HG02610 (cell line): ENCODE measurements at regions not wholly inside any gene's neighbourhood (a gene's known extent, or its start where the extent isn't known, plus 50 kb on each side); places are given as distances from the start of the nearest gene placed in this dataset.

ENCODE experiments used
- ATAC-seq: cut with Tn5 transposase; IDR thresholded peaks from one replicate; pipeline ENCODE4 v1.9.1; 2021; ENCODE audit warnings: mild to moderate bottlenecking, moderate library complexity; ENCODE audit not compliant: unreplicated experiment

DNA sequence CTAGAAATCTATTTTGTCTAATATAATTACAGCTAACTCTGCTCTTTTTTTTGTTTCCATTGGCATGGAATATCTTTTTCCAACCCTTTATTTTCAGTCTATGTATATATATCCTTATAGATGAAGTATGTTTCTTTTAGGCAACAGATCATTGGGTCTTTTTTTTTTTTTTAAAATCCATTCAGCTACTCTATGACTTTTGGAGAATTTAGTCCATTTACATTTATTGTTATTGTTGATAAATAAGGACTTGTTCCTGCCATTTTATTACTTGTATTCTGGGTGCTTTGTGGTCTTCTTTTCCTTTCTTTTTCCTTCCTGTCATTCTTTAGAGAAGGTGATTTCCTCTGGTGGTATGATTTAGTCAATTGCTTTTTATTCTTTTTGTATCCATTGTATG lies 296.8 kb downstream of the SMARCA2 start:
- no peak for ATAC-seq

DNA sequence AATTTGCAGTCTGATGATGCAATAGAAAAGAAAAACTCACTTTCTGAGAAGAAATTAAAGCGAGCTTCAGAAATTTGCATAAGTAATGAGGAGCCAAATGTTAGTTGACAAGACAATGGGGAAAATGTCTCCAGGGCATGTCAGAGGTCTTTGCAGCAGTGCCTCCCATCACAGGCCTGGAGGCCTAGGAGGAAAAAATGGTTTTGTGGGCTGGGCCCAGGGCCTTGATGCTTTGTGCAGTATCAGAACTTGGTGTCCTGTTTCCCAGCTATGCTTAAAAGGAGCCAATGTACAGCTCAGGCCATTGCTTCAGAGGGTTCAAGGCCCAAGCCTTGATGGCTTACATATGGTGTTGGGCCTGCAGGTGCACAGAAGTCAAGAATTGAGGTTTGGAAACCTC lies 298.4 kb downstream of the SMARCA2 start:
- no peak for ATAC-seq

DNA sequence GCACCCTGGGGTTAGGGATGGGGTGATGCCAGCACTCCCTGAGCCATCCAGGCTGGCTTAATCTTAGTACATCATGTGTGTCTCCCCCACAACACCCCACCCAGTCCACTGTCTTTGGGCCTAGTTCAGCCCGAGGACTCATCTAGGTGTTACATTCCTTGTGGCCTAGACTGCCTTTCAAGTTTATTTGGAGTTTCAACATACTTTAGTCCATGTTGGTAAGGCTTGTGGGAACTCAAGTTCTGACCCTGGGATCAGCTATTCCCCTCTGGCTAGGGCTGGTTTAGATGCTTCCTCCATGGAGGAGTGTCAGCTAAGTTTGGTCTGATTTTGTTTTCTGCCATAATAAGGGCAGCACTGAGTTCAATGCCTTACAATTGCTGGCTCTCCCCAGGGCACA lies 302.4 kb downstream of the SMARCA2 start:
- no peak for ATAC-seq

DNA sequence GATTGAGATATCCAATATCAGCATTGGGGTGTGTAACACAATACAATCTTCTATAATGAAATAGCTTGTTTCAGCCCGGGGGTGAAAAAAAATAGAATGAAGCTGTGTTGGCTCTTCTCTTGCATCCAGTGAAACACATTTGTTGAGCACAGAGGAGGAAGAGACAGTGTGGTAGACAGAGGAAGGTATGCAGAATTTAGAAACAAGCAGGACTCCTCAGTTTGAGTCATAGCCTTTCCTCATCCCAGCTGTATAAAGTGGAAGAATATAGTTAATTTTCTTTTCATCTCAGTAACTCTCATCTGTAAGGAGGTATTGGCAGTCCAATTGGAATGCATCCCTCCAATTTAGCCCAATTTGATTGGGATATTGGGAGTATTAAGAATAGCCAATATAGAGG lies 302.2 kb upstream of the VLDLR start:
- ATAC-seq, result no peak

DNA sequence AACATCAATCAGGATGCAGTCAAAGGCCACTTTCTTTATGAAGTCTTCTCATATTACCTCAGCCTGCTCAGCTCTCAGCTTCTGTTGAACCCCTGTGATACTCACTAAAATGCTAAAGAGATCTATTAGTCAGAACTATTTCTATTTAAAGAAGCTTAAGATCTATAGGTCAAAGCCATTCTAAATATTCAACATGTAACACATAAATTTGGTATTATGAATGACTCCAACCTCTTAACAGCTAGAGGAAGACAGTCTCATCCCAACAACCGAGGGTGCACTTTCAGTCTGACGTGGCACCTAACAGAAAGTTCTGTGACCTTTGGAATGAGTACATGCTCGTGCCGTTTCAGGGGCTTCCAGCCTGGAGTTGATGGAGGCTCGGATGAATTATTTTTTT lies 301.5 kb upstream of the VLDLR start:
- ATAC-seq, result no peak

DNA sequence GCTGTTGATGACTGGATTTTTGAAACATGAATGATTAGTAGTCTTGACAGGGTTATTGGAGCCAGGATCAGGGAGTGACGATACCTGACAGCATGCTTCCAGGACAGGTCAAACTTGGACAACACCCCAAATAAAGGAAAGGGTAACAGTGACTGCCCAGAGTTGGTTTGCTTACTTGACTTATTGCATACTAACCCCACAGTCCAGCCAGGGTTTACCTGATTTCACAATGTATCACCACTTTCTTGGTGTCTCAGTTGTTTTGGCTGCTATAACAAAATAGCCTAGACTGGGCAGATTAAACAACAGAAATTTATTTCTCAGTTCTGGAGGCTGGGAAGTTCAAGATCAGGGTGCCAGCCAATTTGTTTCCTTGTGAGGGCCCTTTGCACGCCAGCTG lies 301.0 kb upstream of the VLDLR start:
- ATAC-seq, result no peak

DNA sequence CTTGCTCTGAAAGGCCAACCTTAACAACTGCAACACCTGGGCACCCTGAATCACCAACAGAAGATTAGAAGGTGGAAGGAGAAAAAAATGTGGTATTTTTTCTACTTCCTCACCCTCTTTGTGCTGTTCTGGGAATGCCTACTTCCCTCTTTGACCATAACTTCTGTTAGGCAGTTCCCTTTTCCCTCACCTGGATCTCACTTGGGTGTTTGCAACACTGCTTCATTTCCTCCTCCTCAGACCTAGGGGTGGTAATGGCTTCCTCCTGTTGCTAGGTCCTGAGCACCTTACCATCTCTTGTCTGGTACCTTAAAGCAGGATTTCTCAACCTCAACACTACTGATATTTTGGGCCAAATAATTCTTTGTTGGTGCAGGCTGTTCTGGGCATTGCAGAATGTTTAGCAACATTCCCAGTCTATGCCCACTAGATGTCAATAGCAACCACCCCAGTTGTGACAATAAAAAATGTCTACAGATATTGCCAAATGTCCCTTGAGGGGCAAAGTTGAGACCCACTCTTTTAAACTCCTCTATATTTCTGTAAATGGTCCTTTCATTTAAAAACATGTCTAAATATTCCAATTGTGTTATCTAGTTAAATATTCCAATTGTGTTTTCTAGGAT lies 300.0 kb upstream of the VLDLR start:
- ATAC-seq, result no peak

DNA sequence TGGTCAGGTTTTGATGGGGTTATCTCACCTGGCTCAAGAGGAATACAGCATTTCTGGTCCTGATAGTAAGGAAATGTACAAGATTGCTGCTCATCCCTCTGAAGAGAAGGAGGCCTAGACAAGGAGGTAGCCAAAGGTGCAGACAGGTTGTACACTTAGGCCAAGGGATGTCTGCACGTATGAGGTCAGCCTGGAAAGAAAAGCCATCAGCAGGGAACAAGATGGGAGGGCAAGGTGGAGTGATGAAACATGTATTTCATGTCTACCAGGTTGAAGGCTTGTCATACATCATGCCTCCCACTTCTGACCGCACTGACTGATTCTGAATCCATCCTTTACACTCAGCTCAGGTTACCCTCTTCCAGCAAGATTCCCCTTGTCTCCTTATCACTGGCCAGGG lies 296.8 kb upstream of the VLDLR start:
- ATAC-seq, result no peak

DNA sequence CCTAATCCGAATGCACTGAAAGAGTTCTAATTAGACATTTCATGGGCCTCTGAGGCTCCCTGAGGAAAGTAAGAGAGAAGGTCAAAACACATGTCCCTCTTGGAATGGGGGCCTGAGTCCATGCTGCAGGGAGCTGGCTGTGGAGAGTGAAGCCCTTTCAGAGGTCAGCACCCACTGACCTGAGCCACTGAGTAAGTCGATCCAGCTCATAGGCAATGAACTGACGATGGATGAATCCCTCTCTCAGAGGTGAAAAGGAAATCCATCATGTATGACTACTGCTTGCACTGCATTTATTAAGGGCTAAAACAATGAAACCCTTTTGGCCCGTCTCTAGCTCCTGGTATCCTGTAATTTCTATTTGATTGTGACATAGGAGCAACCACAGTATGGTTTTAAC lies 288.9 kb upstream of the VLDLR start:
- no peak for ATAC-seq

DNA sequence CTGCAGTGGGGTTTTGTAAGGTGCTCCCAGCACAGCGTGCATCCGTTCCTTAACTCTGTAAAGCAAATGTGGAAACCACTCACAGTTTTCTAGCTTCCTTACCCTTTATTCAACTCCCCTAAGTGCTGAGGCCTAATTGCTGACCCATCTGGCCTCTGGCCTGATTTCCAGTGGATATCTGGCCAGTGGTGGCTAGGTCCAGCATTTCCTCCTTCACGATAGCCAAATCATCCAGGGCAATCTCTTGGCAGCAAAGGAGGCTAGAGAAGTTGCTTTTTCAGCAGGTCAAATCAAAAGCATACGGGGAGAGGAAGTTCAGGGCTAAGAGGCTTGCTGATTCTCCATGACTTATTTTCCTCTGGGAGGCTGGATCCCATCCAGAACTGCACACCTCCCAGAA lies 286.3 kb upstream of the VLDLR start:
- no peak for ATAC-seq

DNA sequence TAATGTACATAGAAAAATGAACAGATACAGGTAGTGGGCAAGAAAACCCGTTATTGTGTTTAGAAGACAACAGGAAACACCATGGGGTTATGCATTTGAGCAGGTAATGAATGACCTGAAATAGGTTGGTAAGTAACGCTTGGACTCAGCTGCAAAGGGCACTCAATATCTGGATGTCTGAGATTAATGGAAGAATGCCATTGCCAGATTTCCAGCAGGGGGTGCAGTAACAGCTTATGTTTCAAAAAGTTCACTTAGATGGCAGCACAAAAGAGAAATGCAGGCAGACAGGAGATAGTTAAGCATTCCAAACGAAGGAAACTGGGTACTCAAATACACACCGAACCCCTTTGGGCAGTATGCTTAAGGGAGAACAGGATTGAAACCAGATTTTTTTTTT lies 285.5 kb upstream of the VLDLR start:
- ATAC-seq, result no peak

DNA sequence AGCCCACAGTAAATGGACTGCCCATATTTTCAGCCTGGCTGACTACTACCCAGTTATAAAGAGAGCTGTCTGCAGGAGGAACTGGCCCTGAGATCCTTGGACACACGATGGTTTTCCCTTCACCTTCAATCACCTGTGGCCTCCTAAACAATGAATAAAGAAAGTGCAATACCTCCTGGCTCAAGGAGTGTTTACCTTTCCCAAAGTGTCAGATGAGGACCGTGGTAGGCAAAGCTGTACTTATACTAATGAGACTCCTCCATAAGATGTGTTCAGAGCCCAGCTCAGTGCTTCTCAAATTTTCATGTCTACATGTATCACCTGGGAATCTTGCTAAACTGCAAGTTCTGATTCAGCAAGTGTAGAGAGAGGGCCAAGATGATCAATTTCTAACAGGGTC lies 284.5 kb upstream of the VLDLR start:
- no peak for ATAC-seq

DNA sequence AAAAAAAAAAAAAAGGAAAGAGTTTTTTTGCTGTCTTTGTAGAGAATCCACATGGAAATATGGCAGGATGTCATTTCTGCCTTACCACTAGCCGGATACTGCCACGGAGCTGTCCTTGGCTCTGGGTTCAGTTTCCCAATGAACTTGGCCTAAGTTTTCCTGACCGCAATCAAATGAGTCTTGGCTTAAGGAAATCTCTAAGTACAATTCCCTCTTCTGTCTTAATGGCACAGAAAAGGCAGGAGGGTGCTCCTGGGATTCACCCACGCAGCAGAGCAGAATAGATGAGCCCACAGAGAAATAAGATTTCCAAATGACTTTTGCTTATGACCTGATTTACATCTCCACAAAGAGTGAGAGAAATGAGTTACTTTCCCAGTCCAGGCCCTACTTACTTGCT lies 284.0 kb upstream of the VLDLR start:
- ATAC-seq, result no peak

DNA sequence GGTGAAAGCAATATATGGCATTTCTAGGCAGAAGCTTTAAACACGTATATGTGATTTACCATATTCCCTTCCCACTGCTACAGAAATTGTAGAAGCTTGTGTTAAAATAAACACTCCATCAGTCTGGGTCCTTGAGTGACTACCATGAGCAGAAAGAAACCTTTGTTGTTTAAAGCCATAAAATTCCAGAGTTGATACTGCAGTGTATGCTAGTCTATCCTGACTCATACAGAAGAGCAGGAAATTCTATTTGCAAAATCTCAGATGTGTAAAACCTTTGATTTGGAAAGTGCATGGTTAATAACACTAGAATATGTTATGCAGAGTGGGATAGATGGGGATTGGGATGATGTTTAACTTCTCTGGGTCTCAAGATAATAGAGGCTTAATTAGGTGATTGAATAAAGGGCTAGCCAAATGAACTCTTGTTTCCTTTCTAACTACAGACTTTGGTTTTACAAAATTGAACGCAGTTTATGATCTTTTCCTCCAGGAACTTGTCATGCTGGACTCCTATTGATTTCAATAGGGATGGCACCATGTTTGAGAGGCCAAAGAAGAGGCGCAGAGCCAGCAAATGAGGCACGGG lies 282.7 kb upstream of the VLDLR start:
- ATAC-seq, result no peak

DNA sequence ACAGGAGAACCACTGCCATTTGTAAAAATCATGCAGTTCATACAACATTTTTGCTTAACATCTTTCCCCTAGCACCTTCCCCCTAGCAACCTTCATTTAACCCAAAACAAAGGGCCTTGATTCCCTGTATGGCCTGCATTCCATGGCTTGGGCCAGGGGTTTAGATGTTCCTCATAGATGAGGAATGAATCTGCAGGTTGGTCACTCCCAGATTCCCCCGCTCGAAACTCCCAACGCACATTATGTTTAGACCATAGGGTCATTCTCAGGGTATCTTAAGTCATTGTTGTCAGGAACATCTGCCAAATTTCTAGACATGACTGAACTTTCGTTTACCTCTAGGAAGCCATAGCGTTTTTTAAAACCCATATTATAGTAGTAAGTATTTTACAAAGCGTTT lies 282.2 kb upstream of the VLDLR start:
- no peak for ATAC-seq

DNA sequence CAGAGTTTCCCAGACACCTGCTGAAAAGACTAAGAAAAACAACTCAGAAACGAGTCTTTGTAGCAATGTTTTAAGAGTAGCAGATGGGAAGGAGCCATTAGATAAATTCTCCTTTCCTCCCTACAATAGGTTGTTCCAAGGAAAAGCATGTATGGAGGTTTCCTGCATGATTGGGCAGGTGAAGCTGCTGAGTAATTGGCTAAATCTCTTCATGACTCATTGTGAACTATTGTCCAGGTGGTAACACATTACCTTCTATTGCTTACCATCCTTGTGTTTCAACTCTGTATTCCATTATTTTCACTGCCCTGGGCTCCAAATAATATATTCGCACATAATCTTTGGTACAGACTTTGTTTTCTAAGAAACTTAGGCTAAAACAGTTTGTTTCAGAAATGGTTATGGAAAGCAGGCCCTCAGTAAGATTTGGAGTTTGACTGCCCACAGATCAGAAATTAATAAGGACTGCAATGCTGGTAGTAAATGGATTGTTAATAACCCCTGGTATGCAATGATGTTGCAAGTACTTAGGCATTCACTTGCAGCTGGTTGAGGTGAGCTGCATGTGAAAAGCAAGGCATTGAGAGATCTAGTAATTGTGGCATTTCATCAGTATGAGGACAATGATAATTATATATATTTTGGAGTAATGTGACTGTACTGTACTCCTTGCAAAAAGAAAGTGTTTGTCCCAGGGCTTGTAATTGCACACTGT lies 281.4 kb upstream of the VLDLR start:
- ATAC-seq, result no peak

DNA sequence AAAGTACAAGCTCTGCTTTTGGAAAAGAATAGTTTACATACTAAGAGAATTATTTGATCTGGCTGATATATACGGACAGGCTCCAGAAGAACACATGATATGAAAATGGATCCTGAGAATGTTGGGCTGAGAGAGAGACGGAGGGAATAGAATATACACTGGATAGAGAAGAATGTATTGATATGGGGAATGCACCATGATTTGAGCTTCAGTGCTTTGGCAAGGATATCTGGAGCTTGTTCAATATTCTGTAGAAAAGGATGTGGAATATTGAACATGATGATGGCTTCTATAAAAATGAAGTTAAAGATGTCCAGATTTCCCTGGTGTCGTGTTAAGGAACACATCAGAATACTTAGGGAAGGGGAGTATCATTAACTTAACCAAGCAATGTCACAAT lies 280.5 kb upstream of the VLDLR start:
- no peak for ATAC-seq

DNA sequence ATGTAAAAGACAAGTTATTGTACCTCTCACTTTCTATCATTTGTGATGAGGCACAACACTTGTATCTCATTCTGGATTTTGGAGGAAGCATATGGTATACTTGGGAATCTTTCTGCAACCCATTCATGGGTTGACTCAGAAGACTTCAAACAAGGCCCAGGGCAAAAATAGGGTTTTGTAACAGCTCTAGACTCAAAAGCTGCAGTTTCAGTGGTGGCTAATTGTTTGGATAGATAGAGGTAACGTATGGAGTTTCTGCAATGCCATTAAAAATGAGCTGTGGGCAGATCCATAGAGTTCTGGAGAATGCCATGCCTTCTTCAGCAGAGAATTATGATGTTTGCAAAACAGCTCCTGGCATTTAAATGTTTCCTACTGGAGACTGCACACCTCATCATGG lies 279.6 kb upstream of the VLDLR start:
- no peak for ATAC-seq

DNA sequence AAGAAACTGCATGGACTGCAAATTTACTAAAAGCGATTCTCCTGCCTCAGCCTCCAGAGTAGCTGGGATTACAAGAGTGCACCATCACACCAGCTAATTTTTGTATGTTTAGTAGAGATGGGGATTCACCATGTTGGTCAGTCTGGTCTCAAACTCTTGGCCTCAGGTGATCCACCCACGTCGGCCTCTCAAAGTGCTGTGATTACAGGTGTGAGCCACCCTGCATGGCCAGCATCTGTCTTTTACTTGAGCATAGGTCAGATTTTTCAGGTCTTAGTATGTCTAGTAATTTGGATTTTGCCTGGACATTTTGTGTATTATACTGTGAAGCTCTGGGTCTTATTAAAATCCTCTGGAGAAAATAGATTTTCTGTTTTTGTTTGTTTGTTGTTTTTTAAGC lies 277.8 kb upstream of the VLDLR start:
- no peak for ATAC-seq

DNA sequence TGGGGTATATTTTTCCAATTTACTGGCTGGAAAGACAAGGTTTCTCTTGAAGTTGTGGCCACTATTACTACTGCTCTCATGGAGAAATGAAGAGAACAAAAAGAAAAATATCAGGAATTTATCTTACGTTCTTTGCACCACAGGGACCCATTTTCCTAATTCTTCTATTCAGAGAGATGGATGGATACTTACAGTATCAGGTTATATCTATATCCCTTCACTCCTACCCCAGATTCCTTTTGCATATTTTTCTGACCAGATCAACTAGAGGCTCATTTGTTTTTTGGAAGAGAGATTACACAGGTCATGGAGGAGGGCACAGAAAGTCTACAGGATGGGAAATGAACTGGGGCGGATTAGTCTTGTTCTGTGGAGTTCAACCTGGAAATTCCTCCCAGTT lies 277.2 kb upstream of the VLDLR start:
- no peak for ATAC-seq

DNA sequence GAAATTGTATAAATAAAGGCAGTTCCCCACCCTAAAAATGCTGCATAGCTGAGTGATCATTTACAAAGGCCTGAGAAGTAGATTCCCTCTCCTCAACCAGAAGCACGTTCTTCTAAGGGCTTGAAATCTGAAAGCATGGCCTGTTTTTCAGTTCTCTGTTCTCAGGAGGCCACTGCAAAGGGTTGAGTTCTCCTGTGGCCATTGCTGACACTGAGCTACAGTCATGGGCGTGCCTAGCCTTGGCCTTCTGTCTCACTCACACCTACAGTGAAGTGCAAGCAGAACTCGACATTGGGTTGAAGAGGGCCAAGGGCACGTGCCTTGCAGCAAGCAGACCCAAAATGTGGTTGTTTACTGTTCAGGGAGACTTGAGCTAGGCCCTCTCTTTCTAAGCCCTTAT lies 276.6 kb upstream of the VLDLR start:
- no peak for ATAC-seq

DNA sequence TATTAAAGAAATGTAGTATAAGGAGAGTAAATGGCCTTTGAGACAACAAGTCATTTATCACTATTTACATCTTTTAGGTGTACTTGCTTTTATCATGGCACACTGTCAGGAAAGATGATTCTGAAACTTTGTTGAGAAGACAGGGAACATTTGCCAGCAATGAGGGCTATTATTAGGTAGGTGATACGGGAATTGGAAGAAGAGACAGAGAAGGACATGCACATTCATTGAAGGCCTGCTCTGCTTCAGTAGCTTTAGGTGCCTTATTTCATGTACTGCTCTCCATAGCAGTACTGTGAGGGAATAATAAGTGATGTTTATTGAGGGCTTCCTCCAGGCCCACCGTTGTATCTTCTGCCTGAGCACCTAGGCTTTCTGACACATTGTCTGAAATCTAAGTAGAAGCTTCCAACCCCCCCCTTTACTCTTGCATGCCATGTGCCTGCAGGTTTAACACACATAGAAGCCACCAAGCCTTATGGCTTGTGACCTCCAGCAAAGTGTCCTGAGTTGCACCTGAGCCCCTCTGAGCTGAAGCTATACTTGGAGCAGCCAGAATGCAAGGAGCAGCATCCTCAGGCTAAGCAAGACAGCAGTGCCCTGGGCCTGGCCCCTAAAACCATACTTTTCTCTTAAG lies 275.2 kb upstream of the VLDLR start:
- no peak for ATAC-seq
